H1 (cell line): ENCODE measurements at regions not wholly inside any gene's neighbourhood (a gene's known extent, or its start where the extent isn't known, plus 50 kb on each side); places are given as distances from the start of the nearest gene placed in this dataset.

Experiments used
- CTCF ChIP-seq, 3 experiments: IDR thresholded peaks; 1 replicate in 2 of 3; 2 replicates in 1 of 3; pipeline versions ENCODE4 v1.5.1 to v1.6.1; 2011; ENCODE audit warnings: low read length in 3 of 3, mild to moderate bottlenecking in 3 of 3, inconsistent platforms in 2 of 3, low read depth in 1 of 3, moderate library complexity in 1 of 3; ENCODE audit not compliant: insufficient read depth in 1 of 3; ENCODE audit errors: control extremely low read depth in 1 of 3
- EP300 ChIP-seq, 2 experiments: IDR thresholded peaks; 1 replicate in 1 of 2; 2 replicates in 1 of 2; pipeline ENCODE4 v1.6.1; 2011 to 2012; ENCODE audit warnings: low read depth in 2 of 2, low read length in 2 of 2, mild to moderate bottlenecking in 2 of 2, borderline replicate concordance in 1 of 2, inconsistent platforms in 1 of 2, moderate library complexity in 1 of 2
- GABPA ChIP-seq: IDR thresholded peaks from 2 replicates; pipeline ENCODE4 v1.6.1; 2011; ENCODE audit warnings: mild to moderate bottlenecking, low read length, moderate library complexity, borderline replicate concordance; ENCODE audit not compliant: insufficient read depth
- KDM1A ChIP-seq: fragments of 200-600, 300-600 bp; sonication (generic); IDR thresholded peaks from 2 replicates; pipeline ENCODE4 v1.7.1; 2016; ENCODE audit warnings: mild to moderate bottlenecking, low read length, borderline replicate concordance
- POLR2A ChIP-seq, 2 experiments: IDR thresholded peaks; 1 replicate in 1 of 2; 2 replicates in 1 of 2; pipeline ENCODE4 v1.6.1; 2011; ENCODE audit warnings: low read depth in 2 of 2, low read length in 2 of 2, mild to moderate bottlenecking in 2 of 2; ENCODE audit errors: control extremely low read depth in 1 of 2
- SAP30 ChIP-seq: fragments of 300-600 bp; sonication (generic); IDR thresholded peaks from 2 replicates; pipeline ENCODE4 v1.7.1; 2012; ENCODE audit warnings: low read length, moderate library complexity, mild to moderate bottlenecking, inconsistent platforms; ENCODE audit not compliant: insufficient read depth, insufficient replicate concordance

GRCh38 chr15:69748131-69748530 is 295.5 kb downstream of the RPLP1 start:
- TF ChIP-seq POLR2A (IDR thresholded peaks at IDR 0.05; ENCODE audit: control extremely low read depth in 1 of 2, low read depth in 2 of 2, low read length in 2 of 2) = no peak
- no peak for TF ChIP-seq CTCF (IDR thresholded peaks at IDR 0.05; ENCODE audit: control extremely low read depth in 1 of 3, insufficient read depth in 1 of 3, low read depth in 1 of 3, low read length in 3 of 3)
- TF ChIP-seq KDM1A = no peak
- no peak for TF ChIP-seq GABPA
- no peak for TF ChIP-seq EP300 (IDR thresholded peaks at IDR 0.05; ENCODE audit: borderline replicate concordance in 1 of 2, low read depth in 2 of 2, low read length in 2 of 2)
- no peak for TF ChIP-seq SAP30
